ENCODE measurements at regions not wholly inside any gene's neighbourhood (a gene's known extent, or its start where the extent isn't known, plus 50 kb on each side); places are given as distances from the start of the nearest gene placed in this dataset.

DNA sequence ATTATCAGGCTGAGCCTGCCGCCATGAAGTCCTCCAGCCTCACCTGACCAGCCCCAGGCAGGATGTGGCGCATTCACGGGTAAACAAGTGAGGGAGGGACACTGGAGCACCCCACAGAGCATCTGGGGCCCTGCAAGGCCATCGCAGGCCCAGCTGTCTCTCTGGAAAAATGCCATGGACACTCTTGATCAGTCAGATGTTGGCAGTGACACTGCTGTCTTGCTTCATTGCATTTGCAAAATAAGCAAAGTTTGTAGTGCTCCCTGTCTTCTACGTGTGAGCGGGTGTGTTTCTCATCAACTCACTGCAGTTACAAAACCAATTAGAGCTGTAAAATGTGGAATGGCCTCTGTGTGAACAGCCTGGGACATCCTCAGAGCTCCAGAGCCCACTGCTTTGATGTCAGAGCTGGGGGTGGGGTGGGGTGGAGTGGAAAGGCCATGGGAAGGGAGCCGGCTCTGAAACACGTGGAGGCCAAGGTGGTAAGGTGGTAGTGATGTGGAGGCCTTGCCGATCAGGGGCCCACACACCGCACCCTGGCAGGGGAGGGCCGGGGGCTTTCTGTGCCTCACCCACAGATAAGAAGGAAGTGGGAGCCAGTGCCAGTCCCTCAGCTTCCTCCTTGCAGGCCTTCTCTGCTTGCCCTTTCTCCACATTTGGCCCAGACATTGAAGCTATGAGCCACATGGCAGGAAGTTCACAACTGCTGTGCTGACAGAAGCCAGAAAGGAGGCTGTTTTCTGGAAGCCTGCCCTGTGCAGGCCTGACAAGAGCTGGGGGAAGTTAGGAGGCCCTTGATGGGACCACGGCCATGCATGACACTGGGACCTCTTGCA lies 254.9 kb downstream of the RHOU start:
- Histone ChIP-seq H3K4me1 (peaks cover 19 to 24% of the 10 kb centered on the region in 2 donors), H3K4me3 (no peak overlapping the region), H3K27me3 (no peaks in the 10 kb centered on the region), H3K27ac (peak overlapping the region; percentile 37 to 67 (median 61)), H3K36me3 (no peaks in the 10 kb centered on the region), H3K9me3 (no peaks in the 10 kb centered on the region)
- no peak for TF ChIP-seq POLR2A (IDR thresholded peaks at IDR 0.05)
- TF ChIP-seq, protein P1, sequence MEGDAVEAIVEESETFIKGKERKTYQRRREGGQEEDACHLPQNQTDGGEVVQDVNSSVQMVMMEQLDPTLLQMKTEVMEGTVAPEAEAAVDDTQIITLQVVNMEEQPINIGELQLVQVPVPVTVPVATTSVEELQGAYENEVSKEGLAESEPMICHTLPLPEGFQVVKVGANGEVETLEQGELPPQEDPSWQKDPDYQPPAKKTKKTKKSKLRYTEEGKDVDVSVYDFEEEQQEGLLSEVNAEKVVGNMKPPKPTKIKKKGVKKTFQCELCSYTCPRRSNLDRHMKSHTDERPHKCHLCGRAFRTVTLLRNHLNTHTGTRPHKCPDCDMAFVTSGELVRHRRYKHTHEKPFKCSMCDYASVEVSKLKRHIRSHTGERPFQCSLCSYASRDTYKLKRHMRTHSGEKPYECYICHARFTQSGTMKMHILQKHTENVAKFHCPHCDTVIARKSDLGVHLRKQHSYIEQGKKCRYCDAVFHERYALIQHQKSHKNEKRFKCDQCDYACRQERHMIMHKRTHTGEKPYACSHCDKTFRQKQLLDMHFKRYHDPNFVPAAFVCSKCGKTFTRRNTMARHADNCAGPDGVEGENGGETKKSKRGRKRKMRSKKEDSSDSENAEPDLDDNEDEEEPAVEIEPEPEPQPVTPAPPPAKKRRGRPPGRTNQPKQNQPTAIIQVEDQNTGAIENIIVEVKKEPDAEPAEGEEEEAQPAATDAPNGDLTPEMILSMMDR (IDR thresholded peaks at IDR 0.05 in 4 of 5, conservative IDR thresholded peaks at IDR 0.05 in 1 of 5) = no peak
- in situ Hi-C loops (cut with MboI; ENCODE audit: low sequenced_read_pairs in 4 of 4) (no loop called here), intact Hi-C loops (cut with DNase I; ENCODE audit: low total_unique reads) (no loop called here)
- DNase-seq (peak; percentile 57 to 68), ATAC-seq (peak; percentile 72 to 76)

DNA sequence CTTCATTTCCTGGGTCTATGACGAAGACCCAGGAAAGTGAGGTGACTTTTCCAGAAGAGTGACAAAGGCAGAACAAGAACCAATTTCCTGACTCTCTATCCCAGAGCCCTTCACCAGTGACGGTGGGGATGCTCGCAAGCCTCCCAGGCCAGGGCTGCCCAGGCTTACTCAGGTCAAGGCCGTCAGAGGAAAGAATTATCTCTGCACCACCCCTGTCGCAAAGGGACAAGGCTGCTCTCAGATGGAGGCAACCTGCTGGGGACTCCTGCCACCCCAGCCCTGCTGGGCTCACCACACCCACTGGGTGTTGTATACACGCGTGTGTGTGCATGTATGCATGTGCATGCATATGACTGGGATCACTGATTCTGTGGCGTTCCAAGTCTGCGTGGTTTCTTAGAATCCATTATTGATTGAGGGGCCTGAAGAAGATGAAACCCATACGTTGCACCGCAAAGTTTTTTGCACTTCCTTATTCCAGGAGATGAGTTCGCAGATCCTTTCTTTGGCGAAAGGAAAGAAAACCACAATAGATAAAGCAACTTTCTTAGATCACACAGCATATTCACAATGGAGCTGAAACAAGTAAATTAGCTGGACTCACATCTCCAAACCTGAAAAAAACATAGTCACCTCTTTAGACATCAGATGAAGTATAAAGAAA lies 255.8 kb downstream of the RHOU start:
- no peaks in the 10 kb centered on the region for H3K27me3 ChIP-seq

DNA sequence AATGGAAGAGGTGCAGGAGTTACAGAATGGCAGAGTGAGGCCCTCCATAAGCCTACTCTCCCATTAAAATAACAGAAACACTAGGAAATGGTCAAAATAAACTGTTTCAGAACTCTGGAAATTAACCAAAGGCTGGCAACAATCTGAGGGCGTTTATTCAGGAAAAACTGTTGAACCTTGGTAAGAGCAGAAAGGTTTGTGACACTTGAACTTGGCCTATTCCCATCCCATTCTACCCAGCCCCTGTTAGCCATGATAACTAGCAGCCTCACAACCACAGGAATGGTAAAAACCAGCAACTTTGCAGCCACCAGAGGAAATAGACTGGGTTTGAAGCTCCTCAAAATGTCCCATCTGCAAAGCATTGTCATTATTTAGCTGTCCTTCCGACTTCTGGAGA lies 256.8 kb downstream of the RHOU start:
- no peak overlapping the region for H3K27ac ChIP-seq
- DNase-seq (no peak), ATAC-seq (no peak)
- in situ Hi-C loops (cut with MboI; ENCODE audit: low sequenced_read_pairs in 4 of 4) = no loop called here
- no peaks in the 10 kb centered on the region for H3K36me3 ChIP-seq
- H3K4me1 ChIP-seq = peaks cover 11 to 18% of the 10 kb centered on the region in 2 donors
- H3K27me3 ChIP-seq = no peaks in the 10 kb centered on the region
- no peak for TF ChIP-seq POLR2A (IDR thresholded peaks at IDR 0.05)
- TF ChIP-seq, protein P1 (IDR thresholded peaks at IDR 0.05 in 4 of 5, conservative IDR thresholded peaks at IDR 0.05 in 1 of 5) = no peak
- intact Hi-C loops (cut with DNase I; ENCODE audit: low total_unique reads) = no loop called here
- H3K9me3 ChIP-seq = no peaks in the 10 kb centered on the region
- no peak overlapping the region for H3K4me3 ChIP-seq

More for the DNA sequence above, 255.8 kb downstream of the RHOU start:
- TF ChIP-seq POLR2A (IDR thresholded peaks at IDR 0.05) = no peak
- TF ChIP-seq, protein P1 (IDR thresholded peaks at IDR 0.05 in 4 of 5, conservative IDR thresholded peaks at IDR 0.05 in 1 of 5) = no peak
- DNase-seq = no peak
- no peaks in the 10 kb centered on the region for H3K36me3 ChIP-seq
- H3K4me3 ChIP-seq = no peak overlapping the region
- H3K9me3 ChIP-seq = no peaks in the 10 kb centered on the region
- intact Hi-C loops (cut with DNase I; ENCODE audit: low total_unique reads) = no loop called here
- peak overlapping the region in 2 of 4 donors; percentile 66 to 67 for H3K27ac ChIP-seq
- in situ Hi-C loops (cut with MboI; ENCODE audit: low sequenced_read_pairs in 4 of 4) = no loop called here
- H3K4me1 ChIP-seq = peaks cover 18 to 24% of the 10 kb centered on the region in 2 donors
- no peak for ATAC-seq

DNA sequence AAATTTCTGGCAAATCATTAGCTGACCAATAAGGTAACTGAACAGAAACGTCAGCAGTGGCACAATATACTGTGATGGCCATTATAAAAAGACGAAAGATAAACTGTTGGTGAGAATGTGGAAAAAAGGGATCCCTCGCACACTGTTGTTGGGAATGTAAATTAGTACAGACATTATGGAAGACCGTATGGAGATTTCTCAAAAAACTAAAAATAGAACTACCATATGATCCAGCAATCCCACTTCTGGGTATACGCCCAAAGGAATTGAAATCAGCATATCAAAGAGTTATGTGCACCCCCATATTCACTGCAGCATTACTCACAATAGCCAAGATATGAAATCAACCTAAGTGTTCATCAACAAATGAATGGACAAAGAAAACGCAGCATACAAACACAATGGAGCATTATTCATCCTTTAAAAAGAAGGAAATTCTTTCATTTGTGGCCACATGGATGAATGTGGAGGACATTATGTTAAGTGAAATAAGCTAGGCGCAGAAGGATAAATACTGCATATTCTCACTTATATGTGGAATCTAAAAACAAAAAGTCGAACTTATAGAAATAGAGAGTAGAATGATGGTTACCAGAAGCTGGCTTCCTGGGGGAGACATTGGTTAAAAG lies 257.7 kb downstream of the RHOU start:
- H3K9me3 ChIP-seq = no peaks in the 10 kb centered on the region
- H3K4me3 ChIP-seq = no peak overlapping the region
- peaks cover 11 to 18% of the 10 kb centered on the region in 2 donors for H3K4me1 ChIP-seq
- ATAC-seq = no peak
- intact Hi-C loops (cut with DNase I; ENCODE audit: low total_unique reads) = no loop called here
- H3K27me3 ChIP-seq = no peaks in the 10 kb centered on the region
- no peak for DNase-seq
- no peaks in the 10 kb centered on the region for H3K36me3 ChIP-seq
- no peak overlapping the region for H3K27ac ChIP-seq
- in situ Hi-C loops (cut with MboI; ENCODE audit: low sequenced_read_pairs in 4 of 4) = no loop called here
- TF ChIP-seq, protein P1 (IDR thresholded peaks at IDR 0.05 in 4 of 5, conservative IDR thresholded peaks at IDR 0.05 in 1 of 5) = no peak
- TF ChIP-seq POLR2A (IDR thresholded peaks at IDR 0.05) = no peak

All from gastrocnemius medialis (tissue), 4 donors.